Ishikawa (cell line): ENCODE measurements at regions not wholly inside any gene's neighbourhood (a gene's known extent, or its start where the extent isn't known, plus 50 kb on each side); places are given as distances from the start of the nearest gene placed in this dataset.

ENCODE experiments used
- CEBPB ChIP-seq: IDR thresholded peaks from 2 replicates; pipeline ENCODE4 v1.6.1; 2012
- CREB1 ChIP-seq: IDR thresholded peaks from 2 replicates; pipeline ENCODE4 v1.6.1; 2012; ENCODE audit warnings: low read depth
- EGR1 ChIP-seq: IDR thresholded peaks from 2 replicates; pipeline ENCODE4 v1.6.1; 2012
- EP300 ChIP-seq: IDR thresholded peaks from 2 replicates; pipeline ENCODE4 v1.6.1; 2012; ENCODE audit warnings: borderline replicate concordance
- FOXM1 ChIP-seq: IDR thresholded peaks from 2 replicates; pipeline ENCODE4 v1.6.1; 2012; ENCODE audit warnings: low read depth, borderline replicate concordance
- RAD21 ChIP-seq: IDR thresholded peaks from 2 replicates; pipeline ENCODE4 v1.6.1; 2012; ENCODE audit warnings: low read depth
- REST ChIP-seq: IDR thresholded peaks from 2 replicates; pipeline ENCODE4 v1.6.1; 2012; ENCODE audit warnings: low read depth, mild to moderate bottlenecking
- TAF1 ChIP-seq: IDR thresholded peaks from 2 replicates; pipeline ENCODE4 v1.6.1; 2012; ENCODE audit warnings: low read depth, mild to moderate bottlenecking
- TCF12 ChIP-seq: IDR thresholded peaks from 2 replicates; pipeline ENCODE4 v1.6.1; 2012; ENCODE audit warnings: low read depth
- TEAD4 ChIP-seq: IDR thresholded peaks from 2 replicates; pipeline ENCODE4 v1.6.1; 2012
- YY1 ChIP-seq: IDR thresholded peaks from 2 replicates; pipeline ENCODE4 v1.6.1; 2012; ENCODE audit warnings: low read depth
- TF ChIP-seq, protein P1 (sequence below): IDR thresholded peaks from 2 replicates; pipeline ENCODE4 v1.6.1; 2012
- TF ChIP-seq, protein P2 (sequence below): IDR thresholded peaks from 2 replicates; pipeline ENCODE4 v1.6.1; 2012

- TF ChIP-seq TEAD4 (no peak), YY1 (no peak), TAF1 (no peak), RAD21 (no peak), REST (no peak), CEBPB (no peak), EP300 (no peak), FOXM1 (no peak), TCF12 (no peak), EGR1 (no peak), CREB1 (no peak)
- TF ChIP-seq, protein P1, sequence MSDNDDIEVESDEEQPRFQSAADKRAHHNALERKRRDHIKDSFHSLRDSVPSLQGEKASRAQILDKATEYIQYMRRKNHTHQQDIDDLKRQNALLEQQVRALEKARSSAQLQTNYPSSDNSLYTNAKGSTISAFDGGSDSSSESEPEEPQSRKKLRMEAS = no peak
- TF ChIP-seq, protein P2, sequence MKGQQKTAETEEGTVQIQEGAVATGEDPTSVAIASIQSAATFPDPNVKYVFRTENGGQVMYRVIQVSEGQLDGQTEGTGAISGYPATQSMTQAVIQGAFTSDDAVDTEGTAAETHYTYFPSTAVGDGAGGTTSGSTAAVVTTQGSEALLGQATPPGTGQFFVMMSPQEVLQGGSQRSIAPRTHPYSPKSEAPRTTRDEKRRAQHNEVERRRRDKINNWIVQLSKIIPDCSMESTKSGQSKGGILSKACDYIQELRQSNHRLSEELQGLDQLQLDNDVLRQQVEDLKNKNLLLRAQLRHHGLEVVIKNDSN = no peak
Measured at GRCh38 chr6:92195796-92196195, 1223.6 kb downstream of the EPHA7 start.
